ENCODE measurements at regions not wholly inside any gene's neighbourhood (a gene's known extent, or its start where the extent isn't known, plus 50 kb on each side); places are given as distances from the start of the nearest gene placed in this dataset.

DNA sequence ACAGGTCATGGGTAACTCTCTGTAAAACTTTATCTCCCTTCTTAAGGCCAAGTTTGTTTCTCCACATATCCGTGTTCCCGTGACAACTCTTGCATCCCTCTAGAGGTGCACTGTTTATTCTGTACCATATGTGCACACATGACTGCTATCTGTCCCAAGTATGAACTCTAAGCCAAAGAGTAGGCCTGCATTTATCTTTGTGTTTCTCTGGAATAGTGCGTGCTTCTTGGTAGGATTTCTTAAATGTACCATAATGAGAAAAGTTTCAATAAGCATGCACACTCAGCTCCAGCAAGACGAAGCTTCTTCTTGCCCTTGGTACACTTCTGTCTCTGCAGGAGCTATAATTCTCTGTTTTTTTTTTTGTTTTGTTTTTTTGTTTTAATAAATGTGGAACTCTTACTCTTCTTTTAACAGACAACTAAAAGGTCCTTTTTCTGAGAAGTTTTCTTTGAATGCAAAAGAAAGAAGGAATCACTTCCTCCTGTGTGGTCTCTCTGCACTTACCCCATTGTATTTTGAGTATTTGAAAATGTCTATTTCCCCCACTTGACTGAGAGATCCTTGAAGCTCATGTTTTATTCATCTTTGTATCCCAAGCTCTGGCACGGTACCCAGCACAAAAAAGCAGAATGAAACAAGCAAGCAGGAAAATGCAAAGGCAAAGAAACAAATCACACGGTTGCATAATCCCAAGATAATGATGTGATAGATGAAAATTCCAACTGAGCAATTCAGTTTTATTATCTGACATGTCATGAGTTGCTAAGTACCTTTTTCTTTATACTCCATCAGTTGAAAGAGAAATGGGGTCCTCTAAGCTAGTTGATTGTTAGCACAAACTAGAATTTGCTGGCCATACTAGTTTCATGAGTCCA is 521.9 kb upstream of the BOD1L1 start:
- Histone ChIP-seq H3K27me3 (no peaks in the 10 kb centered on the region), H3K4me1 (no peaks in the 10 kb centered on the region), H3K4me3 (no peak overlapping the region), H3K27ac (no peak overlapping the region), H3K9me3 (no peaks in the 10 kb centered on the region), H3K36me3 (no peaks in the 10 kb centered on the region)
- DNase-seq = no peak
- TF ChIP-seq, protein P1, sequence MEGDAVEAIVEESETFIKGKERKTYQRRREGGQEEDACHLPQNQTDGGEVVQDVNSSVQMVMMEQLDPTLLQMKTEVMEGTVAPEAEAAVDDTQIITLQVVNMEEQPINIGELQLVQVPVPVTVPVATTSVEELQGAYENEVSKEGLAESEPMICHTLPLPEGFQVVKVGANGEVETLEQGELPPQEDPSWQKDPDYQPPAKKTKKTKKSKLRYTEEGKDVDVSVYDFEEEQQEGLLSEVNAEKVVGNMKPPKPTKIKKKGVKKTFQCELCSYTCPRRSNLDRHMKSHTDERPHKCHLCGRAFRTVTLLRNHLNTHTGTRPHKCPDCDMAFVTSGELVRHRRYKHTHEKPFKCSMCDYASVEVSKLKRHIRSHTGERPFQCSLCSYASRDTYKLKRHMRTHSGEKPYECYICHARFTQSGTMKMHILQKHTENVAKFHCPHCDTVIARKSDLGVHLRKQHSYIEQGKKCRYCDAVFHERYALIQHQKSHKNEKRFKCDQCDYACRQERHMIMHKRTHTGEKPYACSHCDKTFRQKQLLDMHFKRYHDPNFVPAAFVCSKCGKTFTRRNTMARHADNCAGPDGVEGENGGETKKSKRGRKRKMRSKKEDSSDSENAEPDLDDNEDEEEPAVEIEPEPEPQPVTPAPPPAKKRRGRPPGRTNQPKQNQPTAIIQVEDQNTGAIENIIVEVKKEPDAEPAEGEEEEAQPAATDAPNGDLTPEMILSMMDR (IDR thresholded peaks at IDR 0.05) = no peak
- intact Hi-C loops (cut with DNase I; ENCODE audit: low total_unique reads) = no loop called here

DNA sequence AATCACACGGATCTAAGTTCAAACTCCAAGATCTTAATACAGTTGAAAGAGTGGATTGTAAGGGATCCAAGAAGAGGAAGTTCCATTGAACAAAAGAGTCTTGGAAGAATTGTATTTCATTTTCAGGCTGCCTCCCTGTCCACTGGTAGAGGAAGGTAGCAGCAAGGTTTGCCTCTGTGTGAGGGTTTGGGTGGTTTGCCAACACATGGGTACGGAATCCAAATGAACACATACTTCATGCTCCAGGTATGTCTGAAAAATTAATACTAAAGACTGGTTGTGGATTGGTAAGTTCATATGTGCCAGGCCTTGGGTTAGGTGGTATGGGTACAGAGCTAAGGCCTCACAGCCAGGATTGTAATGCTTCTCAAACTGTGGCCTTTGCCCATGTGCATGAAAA is 523.6 kb upstream of the BOD1L1 start:
- no peaks in the 10 kb centered on the region for H3K4me1 ChIP-seq
- H3K36me3 ChIP-seq = no peaks in the 10 kb centered on the region
- TF ChIP-seq, protein P1 (IDR thresholded peaks at IDR 0.05) = no peak
- no peak for DNase-seq
- no peaks in the 10 kb centered on the region for H3K9me3 ChIP-seq
- H3K27me3 ChIP-seq = no peaks in the 10 kb centered on the region
- H3K27ac ChIP-seq = no peak overlapping the region
- no peak overlapping the region for H3K4me3 ChIP-seq
- intact Hi-C loops (cut with DNase I; ENCODE audit: low total_unique reads) = no loop called here

DNA sequence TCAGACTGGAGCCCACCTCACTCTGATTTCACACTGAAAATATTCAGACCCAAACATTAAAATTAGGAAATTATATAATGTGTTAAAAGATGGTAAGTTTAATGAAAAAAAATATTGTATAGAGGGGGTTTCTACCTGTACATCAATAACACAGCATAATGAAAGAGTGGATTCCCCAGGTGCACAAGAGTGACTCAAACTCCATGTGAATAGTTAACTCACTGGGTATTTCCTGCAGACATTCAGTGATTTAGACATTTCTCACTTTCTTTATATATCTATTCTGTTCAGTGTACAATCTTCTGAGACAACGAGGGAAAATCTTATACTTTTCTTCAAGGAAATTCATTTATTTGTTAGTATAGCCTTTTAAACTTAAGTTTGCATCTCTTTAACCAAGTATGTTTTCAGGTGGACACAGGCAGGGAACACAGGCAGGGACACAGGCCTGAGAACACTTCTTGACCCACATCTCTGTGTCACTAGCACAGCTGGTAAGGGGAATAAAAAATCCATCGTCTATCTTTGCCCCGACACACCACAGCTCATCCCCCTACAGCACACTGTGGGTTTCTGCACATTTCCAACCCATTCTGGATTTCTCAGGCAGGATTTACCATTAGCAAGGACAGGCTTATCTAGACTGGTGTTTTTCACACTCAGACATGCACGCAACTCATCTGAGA is 525.5 kb upstream of the BOD1L1 start:
- Histone ChIP-seq H3K4me1 (no peaks in the 10 kb centered on the region), H3K36me3 (no peaks in the 10 kb centered on the region)

DNA sequence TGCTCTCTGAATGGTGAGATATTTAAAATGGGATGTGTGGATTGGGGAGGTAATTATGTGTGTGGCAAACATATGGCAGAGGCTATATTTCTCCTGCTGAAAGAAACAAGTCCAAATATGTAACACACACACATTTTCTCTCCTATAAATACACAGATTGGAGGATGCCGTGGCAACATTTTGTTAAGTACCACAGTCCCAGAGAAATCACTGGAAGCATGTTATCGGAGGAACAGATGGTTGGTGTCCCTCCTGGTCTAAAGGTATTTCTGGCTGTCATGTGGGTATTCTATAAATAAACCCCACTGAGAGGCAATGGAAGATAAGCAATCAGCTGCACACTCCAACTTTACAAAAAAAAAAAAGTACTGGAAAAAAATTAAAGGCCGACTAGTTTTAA is 528.3 kb upstream of the BOD1L1 start:
- TF ChIP-seq, protein P1 (IDR thresholded peaks at IDR 0.05) = no peak
- no peak overlapping the region for H3K27ac ChIP-seq
- intact Hi-C loops (cut with DNase I; ENCODE audit: low total_unique reads) = no loop called here
- H3K4me1 ChIP-seq = no peaks in the 10 kb centered on the region
- H3K4me3 ChIP-seq = no peak overlapping the region
- no peak for DNase-seq
- no peaks in the 10 kb centered on the region for H3K9me3 ChIP-seq
- no peaks in the 10 kb centered on the region for H3K36me3 ChIP-seq
- H3K27me3 ChIP-seq = no peaks in the 10 kb centered on the region

More for the DNA sequence above, 525.5 kb upstream of the BOD1L1 start:
- Histone ChIP-seq H3K27me3 (no peaks in the 10 kb centered on the region), H3K27ac (no peak overlapping the region), H3K9me3 (no peaks in the 10 kb centered on the region), H3K4me3 (no peak overlapping the region)
- no peak for DNase-seq
- TF ChIP-seq, protein P1 (IDR thresholded peaks at IDR 0.05) = no peak
- intact Hi-C loops (cut with DNase I; ENCODE audit: low total_unique reads) = no loop called here

DNA sequence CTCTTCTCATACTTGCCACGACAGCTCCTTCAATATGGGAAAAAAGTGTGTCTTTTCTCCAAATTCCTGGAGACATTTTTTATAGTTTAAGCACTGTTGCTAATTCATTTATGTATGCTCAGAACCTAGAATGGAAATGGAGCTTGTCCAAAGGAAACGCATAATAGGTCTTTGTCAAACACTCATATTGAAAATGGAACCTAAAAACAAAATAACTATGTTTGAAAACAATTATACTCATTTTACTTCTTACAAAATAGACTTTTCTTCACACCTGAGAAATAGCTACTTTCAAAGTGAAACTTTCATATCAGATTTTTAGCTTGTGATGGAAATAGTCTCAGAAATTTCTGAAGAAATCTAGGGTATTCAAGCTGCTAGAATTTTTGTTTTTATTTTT is 529.7 kb upstream of the BOD1L1 start:
- no peak overlapping the region for H3K4me3 ChIP-seq
- no peak for DNase-seq
- no peaks in the 10 kb centered on the region for H3K9me3 ChIP-seq
- no peaks in the 10 kb centered on the region for H3K36me3 ChIP-seq
- TF ChIP-seq, protein P1 (IDR thresholded peaks at IDR 0.05) = no peak
- H3K27me3 ChIP-seq = no peaks in the 10 kb centered on the region
- H3K27ac ChIP-seq = no peak overlapping the region
- no peaks in the 10 kb centered on the region for H3K4me1 ChIP-seq
- intact Hi-C loops (cut with DNase I; ENCODE audit: low total_unique reads) = no loop called here

All from tibial artery (tissue), 4 donors.